ENCODE measurements at regions not wholly inside any gene's neighbourhood (a gene's known extent, or its start where the extent isn't known, plus 50 kb on each side); places are given as distances from the start of the nearest gene placed in this dataset.
"Not testable (repeated sequence)": the region's sequence is repeated elsewhere in the genome, so short reads cannot be mapped to it uniquely, and the experiment has no call there.

- in situ Hi-C loops (cut with HindIII; ENCODE audit: low sequenced_read_pairs) = no loop called here
Measured at GRCh38 chr1:37362594-37363385, 111.6 kb upstream of the ZC3H12A start.

DNA sequence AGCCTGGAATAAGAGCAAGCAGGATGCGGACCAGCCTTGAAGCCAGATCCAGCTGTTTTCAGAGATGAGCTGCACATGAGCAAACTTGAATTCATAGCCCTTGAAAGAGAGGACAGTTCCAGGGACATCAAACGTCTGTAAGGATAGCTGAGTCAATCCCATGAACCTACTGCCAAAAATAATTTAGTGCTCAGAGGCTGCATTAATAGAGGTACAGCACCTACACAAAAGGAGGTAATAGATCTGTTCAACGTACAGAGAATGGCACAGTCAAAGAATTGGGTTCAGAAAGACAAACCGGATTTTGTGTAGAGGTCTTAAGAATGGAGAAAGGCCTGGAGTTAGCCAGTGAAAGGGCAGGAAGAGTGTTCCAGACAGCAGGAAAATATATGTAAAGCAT lies 110.8 kb upstream of the ZC3H12A start:
- in situ Hi-C loops (cut with HindIII; ENCODE audit: low sequenced_read_pairs) = no loop called here

DNA sequence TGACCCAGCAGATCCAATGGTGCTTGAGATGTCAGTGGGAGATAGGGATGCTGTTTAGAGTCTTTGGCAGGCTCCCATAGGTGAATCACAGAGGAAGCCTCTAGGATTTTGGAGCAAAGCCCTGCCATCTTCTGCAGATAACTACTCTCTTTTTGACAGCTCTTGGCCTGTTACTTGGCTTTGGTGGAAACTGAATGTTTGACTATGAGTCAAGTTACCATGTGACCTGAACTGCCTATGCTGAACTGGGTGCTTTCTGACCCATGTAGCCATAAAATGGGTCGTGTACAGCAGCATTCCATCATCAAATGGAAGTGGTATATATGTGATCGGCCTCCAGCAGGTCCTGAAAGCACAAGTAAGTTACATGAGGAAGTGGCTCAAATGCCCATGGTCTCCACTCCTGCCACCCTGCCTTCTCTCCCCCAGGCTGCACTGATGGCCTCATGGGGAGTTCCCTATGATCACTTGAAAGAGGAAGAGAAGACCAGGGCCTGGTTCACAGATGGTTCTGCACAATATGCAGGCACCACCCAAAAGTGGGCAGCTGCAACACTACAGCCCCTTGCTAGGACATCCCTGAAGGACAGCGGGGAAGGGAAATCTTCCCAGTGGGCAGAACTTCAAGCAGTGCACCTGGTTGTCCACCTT lies 105.6 kb upstream of the ZC3H12A start:
- in situ Hi-C loops (cut with HindIII; ENCODE audit: low sequenced_read_pairs) = not testable (repeated sequence)

DNA sequence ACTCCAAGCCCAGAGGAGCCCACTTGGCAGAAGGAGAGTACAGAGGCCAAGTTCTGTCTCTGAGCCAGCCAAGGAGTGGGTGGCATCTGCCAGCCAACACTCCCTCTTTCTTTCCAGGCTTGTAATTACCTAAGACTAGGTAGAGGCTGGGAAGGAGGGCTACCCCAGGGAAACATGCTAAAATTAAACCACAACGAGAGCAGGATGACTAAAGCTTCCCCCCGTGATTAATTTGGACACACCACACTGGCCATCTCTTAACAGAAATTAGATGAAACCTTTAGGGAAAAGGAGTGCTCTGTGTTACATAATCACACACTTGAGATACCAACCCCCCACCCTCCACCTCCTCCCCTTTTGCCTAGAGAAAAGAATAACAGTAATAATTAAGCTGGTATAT lies 102.1 kb upstream of the ZC3H12A start:
- in situ Hi-C loops (cut with HindIII; ENCODE audit: low sequenced_read_pairs) = no loop called here

GRCh38 chr1:37372711-37373110 lies 101.7 kb upstream of the ZC3H12A start:
- in situ Hi-C loops (cut with HindIII; ENCODE audit: low sequenced_read_pairs) = no loop called here

GRCh38 chr1:37373413-37373812 lies 101.0 kb upstream of the ZC3H12A start:
- in situ Hi-C loops (cut with HindIII; ENCODE audit: low sequenced_read_pairs) = no loop called here

DNA sequence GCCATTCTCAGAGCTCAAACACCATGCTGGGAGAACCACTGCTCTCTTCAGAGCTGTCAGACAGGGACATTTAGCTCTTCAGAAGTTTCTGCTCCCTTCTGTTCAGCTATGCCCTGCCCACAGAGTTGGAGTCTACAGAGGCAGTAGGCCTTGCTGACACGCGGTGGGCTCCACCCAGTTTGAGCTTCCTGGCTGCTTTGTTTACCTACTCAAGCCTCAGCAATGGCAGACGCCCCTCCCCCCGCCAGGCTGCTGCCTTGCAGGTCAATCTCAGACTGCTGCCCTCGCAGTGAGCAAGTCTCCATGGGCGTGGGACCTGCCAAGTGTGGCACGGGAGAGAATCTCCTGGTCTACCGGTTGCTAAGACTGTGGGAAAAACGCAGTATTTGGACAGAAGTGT lies 93.8 kb upstream of the ZC3H12A start:
- in situ Hi-C loops (cut with HindIII; ENCODE audit: low sequenced_read_pairs) = not testable (repeated sequence)

GRCh38 chr1:37387854-37388253 lies 86.5 kb upstream of the ZC3H12A start:
- in situ Hi-C loops (cut with HindIII; ENCODE audit: low sequenced_read_pairs) = no loop called here

DNA sequence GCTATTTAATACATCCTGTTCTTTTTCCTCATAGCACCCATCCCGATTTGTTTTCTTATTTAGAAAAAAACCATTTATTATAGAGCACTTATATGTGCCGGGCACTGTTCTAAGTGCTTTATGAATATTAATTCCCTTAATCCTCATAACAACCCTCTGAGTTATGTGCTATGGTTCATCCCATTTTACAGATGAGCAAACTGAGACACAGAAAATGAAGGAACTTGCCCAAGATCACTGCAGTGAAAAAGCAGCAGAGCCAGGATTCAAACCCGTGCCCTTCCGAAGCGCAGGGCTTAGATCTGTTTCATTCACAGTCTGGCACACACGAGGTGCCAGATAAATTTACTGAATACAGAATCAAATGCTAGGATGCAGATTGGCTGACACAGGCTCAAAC lies 85.1 kb upstream of the ZC3H12A start:
- in situ Hi-C loops (cut with HindIII; ENCODE audit: low sequenced_read_pairs) = no loop called here

DNA sequence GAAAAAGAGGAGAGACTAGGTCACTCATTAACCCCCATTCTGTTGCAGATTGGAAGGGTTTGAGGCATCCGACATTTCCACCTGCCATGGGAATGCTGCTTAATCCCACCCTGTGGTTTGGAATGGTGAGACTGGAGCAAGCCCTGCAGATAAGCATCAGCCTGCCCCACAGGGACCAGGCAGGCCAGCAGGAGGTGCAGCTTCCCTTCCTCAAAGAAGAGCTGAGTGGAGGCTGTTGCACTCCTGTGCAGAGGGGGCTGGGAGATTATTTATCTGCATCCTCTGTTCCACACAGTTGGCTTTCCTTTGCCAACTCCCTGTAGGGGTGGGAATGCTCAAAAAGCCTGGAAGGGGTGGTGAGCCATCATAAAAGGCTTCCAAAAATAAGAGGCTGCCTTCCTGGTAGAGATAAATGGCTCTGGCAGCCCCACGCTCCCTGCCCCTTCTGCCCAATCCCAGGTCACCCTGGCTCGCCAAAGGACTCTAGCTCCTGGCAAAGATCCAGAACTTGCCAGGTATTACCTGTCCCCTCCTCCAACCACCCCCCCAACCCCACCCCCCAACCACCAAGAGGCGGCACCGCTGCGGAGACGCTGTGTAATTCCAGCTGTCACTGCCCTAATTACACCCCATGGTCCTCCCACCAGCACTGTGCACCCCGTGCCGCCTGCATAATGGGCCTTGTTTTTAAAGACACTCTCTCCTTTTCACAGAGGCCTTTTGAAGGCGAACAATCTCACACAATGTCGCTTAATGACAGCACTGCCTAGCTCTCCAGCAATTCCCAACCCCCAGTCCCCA lies 83.0 kb upstream of the ZC3H12A start:
- in situ Hi-C loops (cut with HindIII; ENCODE audit: low sequenced_read_pairs) = no loop called here

GRCh38 chr1:37392051-37392450 lies 82.3 kb upstream of the ZC3H12A start:
- in situ Hi-C loops (cut with HindIII; ENCODE audit: low sequenced_read_pairs) = no loop called here

DNA sequence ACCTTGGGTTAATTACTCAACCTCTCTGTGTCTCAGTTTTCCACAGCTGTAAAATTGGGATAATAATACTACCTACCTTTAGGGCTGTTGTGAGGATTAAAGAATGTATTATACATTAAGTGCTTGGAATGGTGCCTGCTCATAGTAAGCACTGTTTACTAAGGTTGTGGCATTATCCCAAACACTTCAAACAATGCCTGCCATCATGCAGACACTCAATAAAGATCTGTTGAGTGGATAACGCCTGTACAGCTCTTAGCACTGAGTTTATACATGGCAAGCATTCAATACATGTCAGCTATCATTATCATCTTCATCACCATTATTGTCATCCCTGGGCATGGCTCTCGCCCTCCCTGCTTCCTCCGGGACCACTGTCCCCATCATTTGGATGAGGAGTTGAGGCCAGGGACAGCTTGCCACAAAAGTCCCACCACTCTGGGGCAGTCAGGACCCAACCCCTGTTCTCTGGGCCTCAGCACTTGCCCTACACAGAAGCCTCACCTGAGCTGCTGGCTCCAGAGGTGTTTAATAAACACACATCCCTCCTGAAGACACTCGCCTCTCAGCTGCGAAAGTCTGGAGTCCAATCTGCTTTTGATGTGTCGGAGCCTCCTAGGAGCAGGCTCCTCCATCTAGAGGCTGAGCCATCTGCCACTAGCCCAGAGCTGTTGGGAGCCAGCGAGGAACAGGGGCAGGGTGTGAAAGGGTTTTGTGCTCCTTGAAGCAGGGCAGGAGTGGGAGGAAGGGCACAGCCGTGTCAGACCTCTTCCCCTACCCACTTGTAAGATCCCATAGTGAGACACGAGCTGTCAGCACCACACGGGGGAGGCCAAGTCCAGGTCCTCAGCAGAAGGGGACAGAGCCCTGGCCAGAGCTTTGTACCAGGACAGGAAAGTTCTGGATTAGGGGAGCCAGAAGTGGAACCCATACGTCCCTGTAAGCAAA lies 80.9 kb upstream of the ZC3H12A start:
- in situ Hi-C loops (cut with HindIII; ENCODE audit: low sequenced_read_pairs) = no loop called here

GRCh38 chr1:37394574-37395464 lies 79.6 kb upstream of the ZC3H12A start:
- in situ Hi-C loops (cut with HindIII; ENCODE audit: low sequenced_read_pairs) = no loop called here

- in situ Hi-C loops (cut with HindIII; ENCODE audit: low sequenced_read_pairs) = no loop called here
Measured at GRCh38 chr1:37398096-37398495, 76.3 kb upstream of the ZC3H12A start.

DNA sequence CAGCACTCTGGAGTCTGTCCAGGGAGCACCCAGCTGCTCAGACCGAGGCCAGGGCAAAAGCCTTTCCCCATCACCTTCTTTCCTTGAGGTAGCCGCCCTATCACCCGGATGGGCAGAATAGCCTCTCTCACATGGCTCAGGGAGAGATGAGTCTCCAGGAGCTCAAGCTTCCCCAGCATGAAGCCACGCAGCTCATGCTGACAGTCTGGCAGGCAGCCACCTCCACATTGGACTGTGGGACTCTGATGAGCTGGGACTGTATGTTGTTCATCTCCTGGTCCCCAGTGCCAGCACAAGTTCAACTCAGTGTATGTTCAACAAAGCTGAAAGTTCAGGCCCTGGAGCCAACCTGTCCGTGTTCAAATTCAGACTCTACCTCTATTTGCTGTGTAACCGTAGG lies 75.2 kb upstream of the ZC3H12A start:
- in situ Hi-C loops (cut with HindIII; ENCODE audit: low sequenced_read_pairs) = no loop called here

DNA sequence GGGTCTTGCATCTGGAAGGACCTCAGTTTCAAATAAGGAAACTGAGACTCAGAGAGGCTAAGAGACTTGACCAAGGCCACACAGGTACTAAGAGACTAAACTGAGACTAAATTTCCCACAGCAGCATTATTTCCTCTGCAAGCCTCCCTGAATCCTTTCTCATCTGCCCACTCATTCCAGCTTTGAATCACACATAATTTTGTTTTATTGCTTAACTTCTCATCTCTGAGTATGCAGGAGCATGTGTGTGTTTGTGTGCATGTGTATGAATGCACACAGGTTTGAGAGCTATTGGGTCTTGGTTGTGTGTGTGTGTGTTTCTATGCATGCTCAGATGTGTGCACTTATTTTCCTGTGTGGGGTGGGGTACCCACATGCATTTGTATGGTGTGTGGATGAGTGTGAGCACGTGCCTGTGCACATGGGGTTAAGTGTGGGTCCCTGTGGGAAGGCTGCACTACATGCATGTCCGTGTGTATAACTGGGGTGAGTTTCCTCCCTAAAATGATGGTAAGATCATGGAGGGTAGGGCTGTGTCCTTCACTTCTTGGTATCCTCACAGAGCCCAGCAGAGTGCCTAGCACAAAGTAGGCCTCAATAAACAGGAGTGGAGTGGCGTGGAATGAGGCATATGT lies 74.4 kb upstream of the ZC3H12A start:
- in situ Hi-C loops (cut with HindIII; ENCODE audit: low sequenced_read_pairs) = no loop called here

GRCh38 chr1:37400466-37401225 lies 73.7 kb upstream of the ZC3H12A start:
- in situ Hi-C loops (cut with HindIII; ENCODE audit: low sequenced_read_pairs) = no loop called here

DNA sequence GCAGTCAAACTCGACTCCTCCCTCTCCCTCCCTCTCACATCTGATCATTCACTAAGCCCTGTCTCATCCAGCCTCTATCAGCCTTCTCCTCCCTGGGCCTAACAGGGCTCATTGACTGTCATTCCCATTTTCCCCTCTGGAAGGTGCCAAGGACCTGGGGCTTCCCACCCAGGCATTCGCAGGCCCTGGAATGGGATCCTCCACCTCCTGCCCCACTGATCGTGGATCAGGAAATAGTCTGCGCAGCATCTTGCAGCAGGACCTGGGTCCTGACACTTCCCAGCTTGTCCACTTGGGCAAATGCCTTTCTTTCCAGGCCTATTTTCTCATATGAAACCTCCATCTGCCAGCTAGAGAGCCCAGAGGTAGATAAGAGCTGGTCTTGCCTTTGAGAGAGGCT lies 71.2 kb upstream of the ZC3H12A start:
- in situ Hi-C loops (cut with HindIII; ENCODE audit: low sequenced_read_pairs) = no loop called here

Data from DLD1 (cell line).